Upper lobe of left lung (tissue), 4 donors: ENCODE measurements at regions not wholly inside any gene's neighbourhood (a gene's known extent, or its start where the extent isn't known, plus 50 kb on each side); places are given as distances from the start of the nearest gene placed in this dataset.
"Not testable (repeated sequence)": the region's sequence is repeated elsewhere in the genome, so short reads cannot be mapped to it uniquely, and the experiment has no call there.

Experiments used
- POLR2AphosphoS5 ChIP-seq, 2 donors: sonication (generic); formaldehyde crosslinking; IDR thresholded peaks; one replicate each; pipeline ENCODE4 v1.5.1; 2017; ENCODE audit warnings: antibody characterized with exemption in 2 of 2
- TF ChIP-seq, protein P1 (sequence below), 6 experiments: fragments of 450-650 bp in 4 of 6; fragments of 200-600 bp in 2 of 6; sonication (generic) in 2 of 6; IDR thresholded peaks; one replicate each; pipeline ENCODE4 v1.5.1; 2016 to 2019; ENCODE audit warnings: antibody characterized with exemption in 6 of 6

DNA sequence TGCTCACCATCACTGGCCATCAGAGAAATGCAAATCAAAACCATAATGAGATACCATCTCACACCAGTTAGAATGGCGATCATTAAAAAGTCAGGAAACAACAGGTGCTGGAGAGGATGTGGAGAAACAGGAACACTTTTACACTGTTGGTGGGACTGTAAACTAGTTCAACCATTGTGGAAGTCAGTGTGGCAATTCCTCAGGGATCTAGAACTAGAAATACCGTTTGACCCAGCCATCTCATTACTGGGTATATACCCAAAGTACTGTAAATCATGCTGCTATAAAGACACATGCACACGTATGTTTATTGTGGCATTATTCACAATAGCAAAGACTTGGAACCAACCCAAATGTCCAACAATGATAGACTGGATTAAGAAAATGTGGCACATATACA lies 80.5 kb upstream of the C3orf49 start:
- TF ChIP-seq, protein P1, sequence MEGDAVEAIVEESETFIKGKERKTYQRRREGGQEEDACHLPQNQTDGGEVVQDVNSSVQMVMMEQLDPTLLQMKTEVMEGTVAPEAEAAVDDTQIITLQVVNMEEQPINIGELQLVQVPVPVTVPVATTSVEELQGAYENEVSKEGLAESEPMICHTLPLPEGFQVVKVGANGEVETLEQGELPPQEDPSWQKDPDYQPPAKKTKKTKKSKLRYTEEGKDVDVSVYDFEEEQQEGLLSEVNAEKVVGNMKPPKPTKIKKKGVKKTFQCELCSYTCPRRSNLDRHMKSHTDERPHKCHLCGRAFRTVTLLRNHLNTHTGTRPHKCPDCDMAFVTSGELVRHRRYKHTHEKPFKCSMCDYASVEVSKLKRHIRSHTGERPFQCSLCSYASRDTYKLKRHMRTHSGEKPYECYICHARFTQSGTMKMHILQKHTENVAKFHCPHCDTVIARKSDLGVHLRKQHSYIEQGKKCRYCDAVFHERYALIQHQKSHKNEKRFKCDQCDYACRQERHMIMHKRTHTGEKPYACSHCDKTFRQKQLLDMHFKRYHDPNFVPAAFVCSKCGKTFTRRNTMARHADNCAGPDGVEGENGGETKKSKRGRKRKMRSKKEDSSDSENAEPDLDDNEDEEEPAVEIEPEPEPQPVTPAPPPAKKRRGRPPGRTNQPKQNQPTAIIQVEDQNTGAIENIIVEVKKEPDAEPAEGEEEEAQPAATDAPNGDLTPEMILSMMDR (IDR thresholded peaks at IDR 0.05) = not testable (repeated sequence)
- not testable (repeated sequence) for TF ChIP-seq POLR2AphosphoS5 (IDR thresholded peaks at IDR 0.05)
